Loucy (cell line): ENCODE measurements at regions not wholly inside any gene's neighbourhood (a gene's known extent, or its start where the extent isn't known, plus 50 kb on each side); places are given as distances from the start of the nearest gene placed in this dataset.

Experiments
- CTCF ChIP-seq: fragments of 200-600 bp; sonication (generic); conservative IDR thresholded peaks from 2 replicates; pipeline ENCODE4 v1.5.1; 2014; ENCODE audit warnings: mild to moderate bottlenecking, antibody characterized with exemption, low read length
- EZH2phosphoT487 ChIP-seq: fragments of 200-600 bp; IDR thresholded peaks from 2 replicates; pipeline ENCODE4 v1.6.1; 2018; ENCODE audit warnings: antibody characterized with exemption, mild to moderate bottlenecking, moderate library complexity, borderline replicate concordance

GRCh38 chr2:145137211-145137610, 617.3 kb upstream of the ZEB2 start:
- TF ChIP-seq CTCF (no peak), EZH2phosphoT487 (no peak)
